MV-4-11 (cell line): ENCODE measurements at regions not wholly inside any gene's neighbourhood (a gene's known extent, or its start where the extent isn't known, plus 50 kb on each side); places are given as distances from the start of the nearest gene placed in this dataset.
"Not testable (repeated sequence)": the region's sequence is repeated elsewhere in the genome, so short reads cannot be mapped to it uniquely, and the experiment has no call there.

Experiments
- DNase-seq: peaks from one replicate; lab custom pipeline; 2025; lab: John Stamatoyannopoulos, UW

GRCh38 chr9:94387338-94388010 lies 59.0 kb upstream of the NUTM2F start:
- not testable (repeated sequence) for DNase-seq

GRCh38 chr9:94388011-94388406 lies 59.6 kb upstream of the NUTM2F start:
- not testable (repeated sequence) for DNase-seq

GRCh38 chr9:94390425-94391098 lies 62.1 kb upstream of the NUTM2F start:
- not testable (repeated sequence) for DNase-seq

GRCh38 chr9:94392971-94393624 lies 64.7 kb upstream of the NUTM2F start:
- not testable (repeated sequence) for DNase-seq

- DNase-seq: not testable (repeated sequence)
Measured at GRCh38 chr9:94397766-94398379, 69.4 kb upstream of the NUTM2F start.

- not testable (repeated sequence) for DNase-seq
Measured at GRCh38 chr9:94400461-94400860, 72.0 kb upstream of the NUTM2F start.

- DNase-seq: not testable (repeated sequence)
Measured at GRCh38 chr9:94402795-94403194, 74.4 kb upstream of the NUTM2F start.

GRCh38 chr9:94403571-94403970 lies 75.1 kb upstream of the NUTM2F start:
- not testable (repeated sequence) for DNase-seq

GRCh38 chr9:94413665-94414064 lies 85.2 kb upstream of the NUTM2F start:
- not testable (repeated sequence) for DNase-seq

GRCh38 chr9:94415111-94415510 lies 86.7 kb upstream of the NUTM2F start:
- DNase-seq: not testable (repeated sequence)

GRCh38 chr9:94420098-94420497 lies 91.7 kb upstream of the NUTM2F start:
- not testable (repeated sequence) for DNase-seq

GRCh38 chr9:94421951-94422350 lies 93.5 kb upstream of the NUTM2F start:
- DNase-seq: not testable (repeated sequence)

- not testable (repeated sequence) for DNase-seq
Measured at GRCh38 chr9:94425312-94425711, 96.9 kb upstream of the NUTM2F start.

GRCh38 chr9:94437128-94437527 lies 108.7 kb upstream of the NUTM2F start:
- DNase-seq: not testable (repeated sequence)

- DNase-seq: not testable (repeated sequence)
Measured at GRCh38 chr9:94438336-94438735, 109.9 kb upstream of the NUTM2F start.

- DNase-seq: not testable (repeated sequence)
Measured at GRCh38 chr9:94441146-94441545, 112.7 kb upstream of the NUTM2F start.

GRCh38 chr9:94441796-94442195 lies 113.1 kb upstream of the PCAT7 start:
- DNase-seq: no peak

GRCh38 chr9:94443032-94443722 lies 111.7 kb upstream of the PCAT7 start:
- DNase-seq: no peak

GRCh38 chr9:94445863-94446262 lies 109.0 kb upstream of the PCAT7 start:
- no peak for DNase-seq

- peak; percentile 16 for DNase-seq
Measured at GRCh38 chr9:94449486-94449885, 105.4 kb upstream of the PCAT7 start.

- DNase-seq: no peak
Measured at GRCh38 chr9:94464790-94465189, 90.1 kb upstream of the PCAT7 start.

- not testable (repeated sequence) for DNase-seq
Measured at GRCh38 chr9:94472063-94472462, 82.8 kb upstream of the PCAT7 start.
